ENCODE measurements at regions not wholly inside any gene's neighbourhood (a gene's known extent, or its start where the extent isn't known, plus 50 kb on each side); places are given as distances from the start of the nearest gene placed in this dataset.

GRCh38 chr12:65663097-65663496, 161.2 kb upstream of the HMGA2 start:
- Histone ChIP-seq H3K36me3 (no peaks in the 10 kb centered on the region), H3K27ac (no peak overlapping the region), H3K27me3 (no peaks in the 10 kb centered on the region), H3K9me3 (no peaks in the 10 kb centered on the region), H3K4me3 (no peak overlapping the region), H3K4me1 (no peaks in the 10 kb centered on the region)
- 69 to 70% methylated on average over 5 of the region's 5 CpGs for WGBS, 2 donors
- no peak for DNase-seq (ENCODE audit: low spot score in 2 of 2)
- TF ChIP-seq CTCF (IDR thresholded peaks at IDR 0.05) (no peak), EP300 (IDR thresholded peaks at IDR 0.05) (no peak), POLR2A (IDR thresholded peaks at IDR 0.05) (no peak)

- 79 to 83% methylated on average over 5 of the region's 5 CpGs for WGBS, 2 donors
- Histone ChIP-seq H3K4me3 (no peak overlapping the region), H3K4me1 (no peaks in the 10 kb centered on the region), H3K9me3 (no peaks in the 10 kb centered on the region), H3K27me3 (no peaks in the 10 kb centered on the region), H3K27ac (no peak overlapping the region), H3K36me3 (no peaks in the 10 kb centered on the region)
- DNase-seq (ENCODE audit: low spot score in 2 of 2), result no peak
- no peak for TF ChIP-seq EP300 (IDR thresholded peaks at IDR 0.05)
- TF ChIP-seq POLR2A (IDR thresholded peaks at IDR 0.05), result no peak
- TF ChIP-seq CTCF (IDR thresholded peaks at IDR 0.05), result no peak
Observed at GRCh38 chr12:65663648-65664047, 160.6 kb upstream of the HMGA2 start.

GRCh38 chr12:65664715-65665250, 159.5 kb upstream of the HMGA2 start:
- H3K9me3 ChIP-seq, result no peaks in the 10 kb centered on the region
- TF ChIP-seq CTCF (IDR thresholded peaks at IDR 0.05), result no peak
- TF ChIP-seq POLR2A (IDR thresholded peaks at IDR 0.05), result no peak
- no peak for TF ChIP-seq EP300 (IDR thresholded peaks at IDR 0.05)
- WGBS, 2 donors, result 82 to 84% methylated on average over 3 of the region's 3 CpGs

GRCh38 chr12:65665817-65666216, 158.5 kb upstream of the HMGA2 start:
- Histone ChIP-seq H3K4me1 (no peaks in the 10 kb centered on the region), H3K27ac (no peak overlapping the region), H3K36me3 (no peaks in the 10 kb centered on the region), H3K27me3 (no peaks in the 10 kb centered on the region), H3K9me3 (no peaks in the 10 kb centered on the region), H3K4me3 (no peak overlapping the region)
- no peak for DNase-seq (ENCODE audit: low spot score in 2 of 2)
- WGBS, 2 donors, result 93 to 100% methylated on average over 2 of the region's 2 CpGs
- TF ChIP-seq EP300 (IDR thresholded peaks at IDR 0.05) (no peak), CTCF (IDR thresholded peaks at IDR 0.05) (no peak), POLR2A (IDR thresholded peaks at IDR 0.05) (no peak)

More at GRCh38 chr12:65664715-65665250, 159.5 kb upstream of the HMGA2 start:
- DNase-seq (ENCODE audit: low spot score in 2 of 2), result no peak
- H3K36me3 ChIP-seq, result no peaks in the 10 kb centered on the region
- H3K4me1 ChIP-seq, result no peaks in the 10 kb centered on the region
- no peak overlapping the region for H3K27ac ChIP-seq
- H3K4me3 ChIP-seq, result no peak overlapping the region
- no peaks in the 10 kb centered on the region for H3K27me3 ChIP-seq

GRCh38 chr12:65666876-65667275, 157.4 kb upstream of the HMGA2 start:
- Histone ChIP-seq H3K27me3 (no peaks in the 10 kb centered on the region), H3K4me1 (no peaks in the 10 kb centered on the region), H3K9me3 (no peaks in the 10 kb centered on the region), H3K36me3 (no peaks in the 10 kb centered on the region), H3K4me3 (no peak overlapping the region), H3K27ac (no peak overlapping the region)
- TF ChIP-seq POLR2A (IDR thresholded peaks at IDR 0.05), result no peak
- TF ChIP-seq CTCF (IDR thresholded peaks at IDR 0.05), result no peak
- no peak for TF ChIP-seq EP300 (IDR thresholded peaks at IDR 0.05)
- DNase-seq (ENCODE audit: low spot score in 2 of 2), result no peak
- WGBS, 2 donors, result 70 to 75% methylated on average over 2 of the region's 2 CpGs
